H1 (cell line): ENCODE measurements at regions not wholly inside any gene's neighbourhood (a gene's known extent, or its start where the extent isn't known, plus 50 kb on each side); places are given as distances from the start of the nearest gene placed in this dataset.

Experiments
- ASH2L ChIP-seq: fragments of 200-600, 300-600 bp; sonication (generic); IDR thresholded peaks from one replicate; pipeline ENCODE4 v1.7.1; 2017; ENCODE audit warnings: low read length
- BACH1 ChIP-seq: IDR thresholded peaks from 2 replicates; pipeline ENCODE4 v1.6.1; 2012; ENCODE audit warnings: low read length, improper control_type of control experiment
- BCL11A ChIP-seq, 2 experiments: IDR thresholded peaks; one replicate each; pipeline ENCODE4 v1.6.1; 2011; ENCODE audit warnings: low read depth in 2 of 2, low read length in 2 of 2, mild to moderate bottlenecking in 2 of 2
- CHD1 ChIP-seq: IDR thresholded peaks from 2 replicates; pipeline ENCODE4 v1.6.1; 2012; ENCODE audit warnings: low read depth, low read length, improper control_type of control experiment
- CHD2 ChIP-seq: IDR thresholded peaks from 2 replicates; pipeline ENCODE4 v1.6.1; 2012; ENCODE audit warnings: low read length, improper control_type of control experiment
- CHD7 ChIP-seq: fragments of 300-600 bp; sonication (generic); IDR thresholded peaks from 2 replicates; pipeline ENCODE4 v1.7.1; 2012; ENCODE audit warnings: low read length, moderate library complexity, mild to moderate bottlenecking, inconsistent platforms; ENCODE audit not compliant: insufficient replicate concordance
- E2F6 ChIP-seq: IDR thresholded peaks from 2 replicates; pipeline ENCODE4 v1.6.1; 2012; ENCODE audit warnings: inconsistent platforms
- FOSL1 ChIP-seq: IDR thresholded peaks from 2 replicates; pipeline ENCODE4 v1.6.1; 2011; ENCODE audit warnings: mild to moderate bottlenecking, low read depth, low read length, moderate library complexity; ENCODE audit not compliant: insufficient read depth
- NANOG ChIP-seq: IDR thresholded peaks from 2 replicates; pipeline ENCODE4 v1.6.1; 2011; ENCODE audit warnings: low read length, low read depth, mild to moderate bottlenecking, inconsistent platforms; ENCODE audit not compliant: insufficient read depth, poor library complexity, severe bottlenecking
- POU5F1 ChIP-seq: IDR thresholded peaks from 2 replicates; pipeline ENCODE4 v1.6.1; 2011; ENCODE audit warnings: low read depth, mild to moderate bottlenecking, low read length, moderate library complexity
- TAF7 ChIP-seq: optimal IDR thresholded peaks from 2 replicates; pipeline ENCODE3; 2011; ENCODE audit warnings: low read depth, mild to moderate bottlenecking, inconsistent platforms, low read length, moderate library complexity, borderline replicate concordance

GRCh38 chrX:110408949-110409588, 50.4 kb downstream of the RTL9 start (continued):
- TF ChIP-seq CHD7 (no peak), CHD2 (no peak), BCL11A (IDR thresholded peaks at IDR 0.05; ENCODE audit: low read depth in 2 of 2, low read length in 2 of 2) (no peak), CHD1 (no peak), ASH2L (no peak), BACH1 (no peak), FOSL1 (no peak), POU5F1 (no peak), E2F6 (no peak), NANOG (no peak), TAF7 (no peak)
